IPS-15b (cell line): ENCODE measurements at regions not wholly inside any gene's neighbourhood (a gene's known extent, or its start where the extent isn't known, plus 50 kb on each side); places are given as distances from the start of the nearest gene placed in this dataset.

ENCODE experiments used
- H3K27me3 ChIP-seq: one replicate; pipeline ENCODE4 v1.6.1; 2013; ENCODE audit warnings: low read length; ENCODE audit not compliant: control insufficient read depth, insufficient read depth
- H3K36me3 ChIP-seq: one replicate; pipeline ENCODE4 v1.6.1; 2013; ENCODE audit warnings: low read length; ENCODE audit not compliant: control insufficient read depth, insufficient read depth
- H3K4me1 ChIP-seq: one replicate; pipeline ENCODE4 v1.6.1; 2013; ENCODE audit warnings: mild to moderate bottlenecking, low read length; ENCODE audit not compliant: control insufficient read depth, insufficient read depth
- H3K4me3 ChIP-seq: one replicate; pipeline ENCODE4 v1.5.1; 2013; ENCODE audit warnings: low read depth, low read length
- H3K9ac ChIP-seq: one replicate; pipeline ENCODE4 v1.6.1; 2013; ENCODE audit warnings: low read depth, mild to moderate bottlenecking, low read length
- H3K9me3 ChIP-seq: one replicate; pipeline ENCODE4 v1.6.1; 2013; ENCODE audit warnings: mild to moderate bottlenecking, low read length; ENCODE audit not compliant: control insufficient read depth, insufficient read depth

GRCh38 chr15:85871545-85871944 lies 76.8 kb upstream of the KLHL25 start:
- no peaks in the 10 kb centered on the region for H3K36me3 ChIP-seq
- no peaks in the 10 kb centered on the region for H3K27me3 ChIP-seq
- no peak overlapping the region for H3K4me3 ChIP-seq
- H3K9me3 ChIP-seq: no peaks in the 10 kb centered on the region
- no peaks in the 10 kb centered on the region for H3K4me1 ChIP-seq
- H3K9ac ChIP-seq: no peak overlapping the region

DNA sequence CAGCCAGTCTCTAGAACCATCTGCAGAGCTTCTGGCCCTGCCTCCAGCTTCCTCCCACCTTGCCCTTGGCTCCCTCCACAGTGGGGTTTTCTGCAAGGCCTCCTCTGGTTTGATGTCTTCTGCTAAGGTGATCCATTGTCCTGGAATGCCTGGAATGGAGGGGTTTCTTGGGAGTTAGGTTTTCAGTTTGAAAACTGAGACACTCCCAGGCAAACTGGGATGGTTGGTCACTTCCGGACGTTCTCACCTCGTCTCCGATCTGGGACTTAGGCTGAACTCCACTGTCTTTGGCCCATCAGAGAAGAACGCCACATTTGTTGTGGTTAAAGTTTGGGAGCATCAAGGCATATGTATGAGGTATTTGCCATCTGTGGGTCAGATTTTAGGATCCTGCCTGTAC lies 77.4 kb upstream of the KLHL25 start:
- no peak overlapping the region for H3K9ac ChIP-seq
- no peaks in the 10 kb centered on the region for H3K4me1 ChIP-seq
- no peaks in the 10 kb centered on the region for H3K36me3 ChIP-seq
- no peaks in the 10 kb centered on the region for H3K27me3 ChIP-seq
- H3K9me3 ChIP-seq: no peaks in the 10 kb centered on the region
- H3K4me3 ChIP-seq: no peak overlapping the region

DNA sequence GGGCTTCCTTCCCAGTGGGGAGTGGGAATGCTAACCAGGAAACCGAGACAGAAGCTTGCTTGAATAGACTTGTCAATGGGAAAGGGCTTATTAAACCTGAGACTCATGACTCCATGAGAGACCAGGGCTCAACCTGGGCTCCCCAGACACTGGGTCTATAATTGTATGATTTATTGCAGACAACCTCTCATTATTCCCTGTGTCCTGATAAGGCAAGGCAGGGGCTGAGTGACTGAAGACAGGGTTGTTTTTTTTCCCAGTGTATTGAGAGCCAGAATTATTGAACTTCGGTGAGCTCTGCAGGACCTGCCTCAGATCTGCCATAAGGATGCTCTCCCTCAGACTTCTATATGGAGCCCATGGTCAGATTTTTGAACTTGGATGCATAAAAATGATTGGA lies 79.5 kb upstream of the KLHL25 start:
- no peaks in the 10 kb centered on the region for H3K36me3 ChIP-seq
- H3K27me3 ChIP-seq: no peaks in the 10 kb centered on the region
- no peaks in the 10 kb centered on the region for H3K4me1 ChIP-seq
- H3K9me3 ChIP-seq: no peaks in the 10 kb centered on the region
- H3K9ac ChIP-seq: no peak overlapping the region
- H3K4me3 ChIP-seq: no peak overlapping the region

DNA sequence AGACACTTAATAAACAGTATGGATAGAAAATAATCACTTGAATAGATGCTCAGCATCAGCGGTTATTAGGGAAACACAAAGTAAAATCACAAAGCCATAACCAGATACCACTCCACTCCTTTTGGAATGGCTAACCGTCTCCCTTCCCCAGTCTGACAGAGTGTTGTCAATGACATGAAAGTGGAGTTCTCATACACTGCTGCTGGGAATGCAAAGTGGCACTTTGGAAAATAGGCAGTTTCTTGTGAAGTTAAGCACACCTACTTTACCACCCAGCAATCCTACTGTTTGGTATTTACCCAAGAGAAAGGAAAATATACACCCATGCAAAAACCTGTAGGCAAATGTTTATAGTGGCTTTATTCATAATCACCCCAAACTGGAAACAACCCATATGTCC lies 81.0 kb upstream of the KLHL25 start:
- no peak overlapping the region for H3K4me3 ChIP-seq
- H3K9ac ChIP-seq: no peak overlapping the region
- no peaks in the 10 kb centered on the region for H3K4me1 ChIP-seq
- no peaks in the 10 kb centered on the region for H3K27me3 ChIP-seq
- no peaks in the 10 kb centered on the region for H3K36me3 ChIP-seq
- H3K9me3 ChIP-seq: no peaks in the 10 kb centered on the region

GRCh38 chr15:85878828-85879225 lies 84.1 kb upstream of the KLHL25 start:
- no peaks in the 10 kb centered on the region for H3K36me3 ChIP-seq
- H3K4me3 ChIP-seq: no peak overlapping the region
- H3K27me3 ChIP-seq: no peaks in the 10 kb centered on the region
- no peaks in the 10 kb centered on the region for H3K4me1 ChIP-seq
- H3K9me3 ChIP-seq: no peaks in the 10 kb centered on the region
- no peak overlapping the region for H3K9ac ChIP-seq

DNA sequence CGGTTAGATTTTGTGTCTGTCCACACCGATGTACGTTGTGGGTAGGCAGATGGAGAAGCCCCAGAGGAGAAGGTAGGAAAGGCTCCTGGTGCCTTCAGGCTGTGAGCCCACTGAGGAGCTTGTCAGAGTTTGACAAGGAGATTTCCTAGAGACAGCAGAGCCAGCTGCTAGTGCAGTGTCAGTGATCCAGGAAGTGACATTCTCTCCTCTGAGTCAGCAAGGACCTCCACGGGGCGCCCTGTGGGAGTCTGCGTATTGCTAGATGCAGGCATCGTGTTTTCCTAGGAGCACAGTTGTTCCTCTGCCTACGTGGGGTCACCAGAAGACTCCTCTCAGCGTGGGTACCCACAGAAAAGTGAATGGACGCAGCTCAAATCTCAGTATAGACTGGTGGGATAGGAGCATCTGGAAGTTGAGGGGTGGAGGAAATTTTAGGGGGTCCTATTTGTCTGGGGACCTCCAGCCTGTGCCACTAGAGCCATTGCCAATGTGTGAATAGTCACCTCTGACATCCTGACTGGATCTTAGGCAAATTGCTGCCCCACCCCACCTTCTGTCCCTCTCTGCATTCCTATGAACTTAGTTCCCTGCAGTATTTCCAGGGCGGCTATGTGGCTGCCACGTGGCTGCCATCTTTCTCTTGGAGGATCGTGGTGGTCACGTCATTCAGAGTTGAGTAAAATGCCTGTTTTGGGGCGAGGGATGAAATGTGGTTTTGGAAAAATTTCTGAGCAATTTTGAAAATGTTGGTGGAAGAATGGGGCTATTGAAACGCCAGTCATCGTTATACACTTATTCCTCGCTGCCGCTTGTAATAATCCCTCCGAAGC lies 84.8 kb upstream of the KLHL25 start:
- Histone ChIP-seq H3K27me3 (no peaks in the 10 kb centered on the region), H3K4me1 (no peaks in the 10 kb centered on the region), H3K4me3 (no peak overlapping the region), H3K9me3 (no peaks in the 10 kb centered on the region), H3K36me3 (no peaks in the 10 kb centered on the region), H3K9ac (no peak overlapping the region)

DNA sequence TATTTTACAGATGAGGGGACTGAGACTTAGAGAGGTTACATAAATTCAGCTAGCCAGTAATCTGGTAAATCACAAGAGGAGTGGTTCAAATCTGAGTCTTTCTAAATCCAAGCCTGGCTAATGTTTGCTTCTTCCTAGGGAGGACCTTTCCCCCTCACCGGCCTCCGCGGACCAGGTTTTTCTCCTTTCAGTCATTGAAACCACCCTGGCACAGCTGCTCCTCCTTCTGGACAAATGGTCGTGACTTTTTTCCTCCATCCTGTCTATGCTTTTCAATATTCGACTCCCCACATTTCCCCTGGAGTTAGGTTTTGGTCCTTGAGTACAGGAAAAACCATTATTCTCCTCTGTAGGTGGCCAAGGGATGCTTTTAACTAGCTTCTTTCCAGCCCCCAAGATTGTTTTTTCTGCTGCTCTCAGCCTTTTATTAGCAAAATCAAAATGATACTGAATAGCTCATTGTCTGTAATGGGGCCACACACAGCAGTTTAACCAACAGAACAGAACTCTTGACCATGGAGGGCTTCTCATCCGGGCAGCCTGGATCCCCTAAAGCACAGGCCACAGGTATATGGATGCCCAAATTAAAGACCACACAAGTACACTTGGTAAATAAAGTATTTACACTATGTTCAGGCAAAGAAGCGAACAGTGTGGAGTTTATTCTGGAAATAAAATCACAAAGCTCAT lies 85.9 kb upstream of the KLHL25 start:
- no peaks in the 10 kb centered on the region for H3K27me3 ChIP-seq
- no peaks in the 10 kb centered on the region for H3K36me3 ChIP-seq
- H3K9me3 ChIP-seq: no peaks in the 10 kb centered on the region

GRCh38 chr15:85886309-85886811 lies 91.6 kb upstream of the KLHL25 start:
- Histone ChIP-seq H3K4me3 (no peak overlapping the region), H3K36me3 (no peaks in the 10 kb centered on the region), H3K9me3 (no peaks in the 10 kb centered on the region), H3K9ac (no peak overlapping the region), H3K27me3 (no peaks in the 10 kb centered on the region), H3K4me1 (no peaks in the 10 kb centered on the region)

More for the DNA sequence above, 85.9 kb upstream of the KLHL25 start:
- H3K4me1 ChIP-seq: no peaks in the 10 kb centered on the region
- no peak overlapping the region for H3K4me3 ChIP-seq
- no peak overlapping the region for H3K9ac ChIP-seq

DNA sequence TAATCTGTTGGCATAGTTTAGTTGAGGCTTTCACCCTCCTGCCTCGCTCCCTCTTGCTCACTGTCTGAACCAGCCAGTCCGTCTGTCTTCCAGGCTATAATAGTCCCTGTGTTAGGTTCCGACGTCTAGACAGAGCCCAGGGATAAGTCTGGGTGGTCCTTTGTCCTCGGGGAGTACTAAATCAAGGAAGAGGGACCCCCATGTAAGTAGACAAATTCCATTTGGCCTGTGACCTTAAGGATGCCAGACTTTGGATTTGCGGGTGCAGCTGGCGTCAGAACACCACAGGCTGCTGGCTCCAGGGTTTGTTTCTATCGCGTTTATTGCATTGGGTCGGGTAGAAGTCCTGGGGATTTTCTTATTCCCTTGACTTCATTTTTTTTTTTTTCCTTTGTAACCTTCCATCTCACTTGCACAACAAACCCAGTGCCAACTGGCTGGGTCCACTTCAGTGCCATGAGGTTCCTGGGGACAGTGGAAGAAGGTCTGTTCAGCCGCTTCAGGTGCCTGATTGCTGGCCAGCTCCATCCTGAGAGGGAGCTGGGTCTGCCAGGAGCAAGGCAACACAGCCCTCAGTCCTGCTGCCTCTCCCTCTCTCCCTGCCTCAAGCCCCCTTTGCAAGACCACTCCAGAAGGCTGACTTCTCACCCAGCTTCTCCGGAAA lies 95.4 kb upstream of the KLHL25 start:
- Histone ChIP-seq H3K9me3 (no peaks in the 10 kb centered on the region), H3K27me3 (no peaks in the 10 kb centered on the region)

DNA sequence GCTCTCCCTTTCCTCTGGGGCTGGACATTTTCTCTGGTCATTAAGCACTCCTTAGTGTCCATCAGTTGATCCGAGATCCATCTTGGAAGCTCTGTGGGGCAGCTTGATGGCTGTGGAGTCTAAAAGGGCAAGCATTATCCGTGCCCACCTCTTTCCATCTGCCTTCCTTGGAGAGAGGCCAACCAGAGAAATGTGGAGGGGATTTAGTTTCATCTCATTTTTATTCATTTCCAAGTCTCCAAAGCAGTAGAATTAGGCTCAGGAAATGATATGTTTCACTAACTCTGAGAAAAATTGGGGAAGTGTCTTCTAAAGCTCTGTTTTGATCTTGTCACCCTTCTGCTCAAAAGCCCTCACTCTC lies 95.9 kb upstream of the KLHL25 start:
- H3K9ac ChIP-seq: no peak overlapping the region
- no peaks in the 10 kb centered on the region for H3K9me3 ChIP-seq
- H3K27me3 ChIP-seq: no peaks in the 10 kb centered on the region
- H3K4me3 ChIP-seq: no peak overlapping the region
- H3K4me1 ChIP-seq: no peaks in the 10 kb centered on the region
- no peaks in the 10 kb centered on the region for H3K36me3 ChIP-seq

More for the DNA sequence above, 95.4 kb upstream of the KLHL25 start:
- Histone ChIP-seq H3K36me3 (no peaks in the 10 kb centered on the region), H3K4me3 (no peak overlapping the region), H3K9ac (no peak overlapping the region), H3K4me1 (no peaks in the 10 kb centered on the region)

DNA sequence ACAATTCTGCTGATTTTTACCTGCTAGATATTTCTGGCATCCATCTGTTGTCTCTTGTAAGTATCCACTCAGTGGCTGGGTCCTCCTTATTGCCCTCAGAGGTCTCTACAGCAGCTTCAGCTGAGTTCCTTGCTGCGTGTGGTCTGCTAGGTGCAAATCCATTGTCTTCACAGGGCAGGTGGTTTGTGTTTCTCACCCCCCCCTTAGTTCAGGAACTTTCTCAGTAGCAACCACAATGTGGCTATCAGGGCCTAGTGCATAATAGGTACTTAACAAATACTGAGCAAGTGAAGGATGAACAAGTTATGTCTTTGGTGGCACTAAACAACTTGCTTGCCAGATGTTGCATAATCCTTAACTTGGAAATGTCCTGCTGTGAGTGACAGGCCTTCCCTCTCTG lies 96.7 kb upstream of the KLHL25 start:
- H3K4me1 ChIP-seq: no peaks in the 10 kb centered on the region
- H3K36me3 ChIP-seq: no peaks in the 10 kb centered on the region
- H3K9ac ChIP-seq: no peak overlapping the region
- no peak overlapping the region for H3K4me3 ChIP-seq
- H3K27me3 ChIP-seq: peaks cover under 1% of the 10 kb centered on the region
- no peaks in the 10 kb centered on the region for H3K9me3 ChIP-seq
